ENCODE measurements at regions not wholly inside any gene's neighbourhood (a gene's known extent, or its start where the extent isn't known, plus 50 kb on each side); places are given as distances from the start of the nearest gene placed in this dataset.

DNA sequence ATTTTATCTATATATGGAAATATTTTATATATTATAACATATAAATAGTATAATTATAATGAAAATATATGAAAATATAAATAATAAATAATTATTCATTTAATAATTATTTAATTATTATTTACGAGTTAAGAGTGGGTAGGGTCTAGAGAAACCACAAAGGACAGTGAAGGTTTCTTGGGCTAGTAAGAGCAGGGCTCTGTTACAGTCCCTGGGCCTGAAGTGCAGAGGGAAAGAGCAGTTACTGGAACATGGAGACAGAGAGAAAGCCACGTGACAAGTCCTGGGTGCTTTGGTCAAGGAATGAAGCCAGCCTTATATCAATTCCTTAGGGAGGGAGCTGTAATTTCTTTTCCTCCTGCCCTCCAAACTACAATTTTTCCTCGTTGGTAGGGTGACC lies 117.2 kb upstream of the OLIG2 start:
- TF ChIP-seq, protein P1, sequence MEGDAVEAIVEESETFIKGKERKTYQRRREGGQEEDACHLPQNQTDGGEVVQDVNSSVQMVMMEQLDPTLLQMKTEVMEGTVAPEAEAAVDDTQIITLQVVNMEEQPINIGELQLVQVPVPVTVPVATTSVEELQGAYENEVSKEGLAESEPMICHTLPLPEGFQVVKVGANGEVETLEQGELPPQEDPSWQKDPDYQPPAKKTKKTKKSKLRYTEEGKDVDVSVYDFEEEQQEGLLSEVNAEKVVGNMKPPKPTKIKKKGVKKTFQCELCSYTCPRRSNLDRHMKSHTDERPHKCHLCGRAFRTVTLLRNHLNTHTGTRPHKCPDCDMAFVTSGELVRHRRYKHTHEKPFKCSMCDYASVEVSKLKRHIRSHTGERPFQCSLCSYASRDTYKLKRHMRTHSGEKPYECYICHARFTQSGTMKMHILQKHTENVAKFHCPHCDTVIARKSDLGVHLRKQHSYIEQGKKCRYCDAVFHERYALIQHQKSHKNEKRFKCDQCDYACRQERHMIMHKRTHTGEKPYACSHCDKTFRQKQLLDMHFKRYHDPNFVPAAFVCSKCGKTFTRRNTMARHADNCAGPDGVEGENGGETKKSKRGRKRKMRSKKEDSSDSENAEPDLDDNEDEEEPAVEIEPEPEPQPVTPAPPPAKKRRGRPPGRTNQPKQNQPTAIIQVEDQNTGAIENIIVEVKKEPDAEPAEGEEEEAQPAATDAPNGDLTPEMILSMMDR (IDR thresholded peaks at IDR 0.05; ENCODE audit: poor library complexity, severe bottlenecking), result no peak
- Histone ChIP-seq H3K27me3 (ENCODE audit: insufficient read depth, poor library complexity, severe bottlenecking) (peaks cover 4% of the 10 kb centered on the region), H3K27ac (ENCODE audit: poor library complexity, severe bottlenecking) (no peak overlapping the region), H3K36me3 (ENCODE audit: low read depth) (no peaks in the 10 kb centered on the region), H3K4me1 (ENCODE audit: insufficient read depth, poor library complexity, severe bottlenecking) (no peaks in the 10 kb centered on the region), H3K9me3 (ENCODE audit: severe bottlenecking) (no peaks in the 10 kb centered on the region), H3K4me3 (ENCODE audit: severe bottlenecking) (no peak overlapping the region)
- no peak for ATAC-seq (ENCODE audit: low read depth)
- no peak for DNase-seq (ENCODE audit: low spot score)

DNA sequence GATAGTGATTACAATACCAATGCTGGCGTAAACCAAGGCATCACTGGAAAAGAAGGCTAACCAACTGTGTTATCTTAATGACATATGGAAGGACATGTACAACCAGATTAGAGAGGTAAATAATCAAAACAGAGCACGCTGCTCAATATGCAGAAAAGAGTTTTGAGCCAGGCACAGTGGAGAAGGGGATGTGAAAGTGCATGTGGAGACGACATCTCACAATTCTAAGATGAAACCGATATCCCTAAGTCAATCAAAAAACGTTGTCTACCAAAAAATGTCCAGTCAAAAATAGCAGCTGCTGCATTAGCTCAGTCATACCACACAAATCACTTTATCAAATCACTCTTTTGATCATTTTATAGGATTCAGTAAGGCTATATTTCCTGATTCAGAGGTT lies 116.3 kb upstream of the OLIG2 start:
- H3K4me3 ChIP-seq (ENCODE audit: severe bottlenecking), result no peak overlapping the region
- TF ChIP-seq, protein P1 (IDR thresholded peaks at IDR 0.05; ENCODE audit: poor library complexity, severe bottlenecking), result no peak
- no peak overlapping the region for H3K27ac ChIP-seq (ENCODE audit: poor library complexity, severe bottlenecking)
- no peaks in the 10 kb centered on the region for H3K9me3 ChIP-seq (ENCODE audit: severe bottlenecking)
- DNase-seq (ENCODE audit: low spot score) (no peak), ATAC-seq (ENCODE audit: low read depth) (no peak)
- no peaks in the 10 kb centered on the region for H3K36me3 ChIP-seq (ENCODE audit: low read depth)
- no peaks in the 10 kb centered on the region for H3K4me1 ChIP-seq (ENCODE audit: insufficient read depth, poor library complexity, severe bottlenecking)
- H3K27me3 ChIP-seq (ENCODE audit: insufficient read depth, poor library complexity, severe bottlenecking), result peaks cover 4% of the 10 kb centered on the region

DNA sequence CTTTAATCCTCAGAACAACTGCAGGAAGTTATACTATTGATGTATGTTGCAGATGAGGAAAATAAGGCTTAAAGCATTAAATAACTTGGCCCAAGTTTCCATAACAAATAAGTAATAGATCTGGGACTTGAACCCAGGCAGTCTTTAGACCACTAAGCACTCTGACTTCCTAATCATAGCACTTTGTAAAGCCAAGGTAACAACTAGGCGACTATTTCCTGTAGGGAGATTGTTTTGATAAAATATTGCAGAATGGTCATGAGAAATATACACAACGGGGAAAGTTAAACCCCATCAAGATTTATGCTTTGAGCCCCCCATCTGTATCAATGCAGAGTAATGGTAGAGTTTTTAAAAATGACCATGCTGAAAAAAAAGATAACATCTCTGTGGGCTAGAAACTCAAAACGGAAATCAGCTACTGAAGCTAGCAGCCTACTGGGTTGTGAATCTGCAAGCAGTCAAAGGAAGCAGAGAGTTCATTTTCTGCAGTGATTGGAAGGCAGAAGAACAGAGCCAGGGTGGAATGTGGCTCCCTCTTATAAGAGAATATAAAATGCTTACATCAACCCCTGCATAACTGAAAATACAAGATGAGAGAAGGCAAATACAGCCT lies 111.2 kb upstream of the OLIG2 start:
- Histone ChIP-seq H3K36me3 (ENCODE audit: low read depth) (no peaks in the 10 kb centered on the region), H3K4me3 (ENCODE audit: severe bottlenecking) (no peak overlapping the region), H3K27ac (ENCODE audit: poor library complexity, severe bottlenecking) (no peak overlapping the region), H3K4me1 (ENCODE audit: insufficient read depth, poor library complexity, severe bottlenecking) (no peaks in the 10 kb centered on the region), H3K9me3 (ENCODE audit: severe bottlenecking) (no peaks in the 10 kb centered on the region), H3K27me3 (ENCODE audit: insufficient read depth, poor library complexity, severe bottlenecking) (peaks cover 7% of the 10 kb centered on the region)
- no peak for ATAC-seq (ENCODE audit: low read depth)
- TF ChIP-seq, protein P1 (IDR thresholded peaks at IDR 0.05; ENCODE audit: poor library complexity, severe bottlenecking), result no peak
- DNase-seq (ENCODE audit: low spot score), result no peak

DNA sequence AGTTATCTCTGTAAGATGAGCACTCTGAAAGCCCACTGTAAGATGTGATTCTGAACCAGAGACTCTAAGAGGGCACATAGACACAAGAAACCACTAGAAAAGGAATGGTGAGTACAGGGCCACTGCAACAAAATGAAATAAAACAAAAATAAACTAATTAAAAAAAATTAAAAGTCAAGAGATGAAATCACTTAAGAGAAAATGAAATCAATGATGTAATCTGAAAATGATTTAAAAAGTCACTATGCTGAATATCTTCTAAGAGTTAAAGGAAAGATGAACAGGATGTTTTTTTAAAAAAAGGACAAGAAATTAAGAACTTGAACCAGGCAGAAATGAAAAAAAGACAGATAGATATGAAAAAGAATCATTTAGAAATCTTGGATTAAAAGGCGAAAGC lies 110.6 kb upstream of the OLIG2 start:
- no peaks in the 10 kb centered on the region for H3K36me3 ChIP-seq (ENCODE audit: low read depth)
- ATAC-seq (ENCODE audit: low read depth), result no peak
- H3K27me3 ChIP-seq (ENCODE audit: insufficient read depth, poor library complexity, severe bottlenecking), result peaks cover 7% of the 10 kb centered on the region
- H3K4me3 ChIP-seq (ENCODE audit: severe bottlenecking), result no peak overlapping the region
- H3K27ac ChIP-seq (ENCODE audit: poor library complexity, severe bottlenecking), result no peak overlapping the region
- no peaks in the 10 kb centered on the region for H3K4me1 ChIP-seq (ENCODE audit: insufficient read depth, poor library complexity, severe bottlenecking)
- TF ChIP-seq, protein P1 (IDR thresholded peaks at IDR 0.05; ENCODE audit: poor library complexity, severe bottlenecking), result no peak
- no peak for DNase-seq (ENCODE audit: low spot score)
- H3K9me3 ChIP-seq (ENCODE audit: severe bottlenecking), result no peaks in the 10 kb centered on the region

DNA sequence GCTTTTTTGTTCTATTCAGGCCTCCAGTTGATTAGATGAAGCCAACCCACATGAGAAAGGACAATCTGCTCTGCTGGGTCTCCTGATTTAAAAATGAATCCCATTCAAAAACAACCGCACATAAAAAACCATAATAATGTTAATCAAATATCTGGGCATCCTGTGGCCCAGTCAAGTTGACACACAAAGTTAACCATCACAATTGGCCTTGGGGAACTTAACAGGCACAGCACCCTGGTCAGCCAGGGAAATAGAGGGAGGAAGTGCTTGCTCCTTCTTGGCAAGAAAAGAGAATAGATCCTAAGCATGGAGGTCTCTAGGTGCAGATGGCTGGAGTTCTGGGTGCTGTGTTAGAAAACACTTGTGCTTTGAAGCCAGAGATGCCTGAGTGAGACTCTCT lies 109.6 kb upstream of the OLIG2 start:
- Histone ChIP-seq H3K4me1 (ENCODE audit: insufficient read depth, poor library complexity, severe bottlenecking) (no peaks in the 10 kb centered on the region), H3K27ac (ENCODE audit: poor library complexity, severe bottlenecking) (no peak overlapping the region), H3K36me3 (ENCODE audit: low read depth) (no peaks in the 10 kb centered on the region), H3K9me3 (ENCODE audit: severe bottlenecking) (no peaks in the 10 kb centered on the region), H3K4me3 (ENCODE audit: severe bottlenecking) (no peak overlapping the region), H3K27me3 (ENCODE audit: insufficient read depth, poor library complexity, severe bottlenecking) (peaks cover 7% of the 10 kb centered on the region)
- TF ChIP-seq, protein P1 (IDR thresholded peaks at IDR 0.05; ENCODE audit: poor library complexity, severe bottlenecking), result no peak
- DNase-seq (ENCODE audit: low spot score) (no peak), ATAC-seq (ENCODE audit: low read depth) (no peak)
